MM.1S (cell line): ENCODE measurements at regions not wholly inside any gene's neighbourhood (a gene's known extent, or its start where the extent isn't known, plus 50 kb on each side); places are given as distances from the start of the nearest gene placed in this dataset.

Source experiments
- DNase-seq: peaks from one replicate; pipeline ENCODE4 v3.0.0-alpha.2; 2015
- H2AFZ ChIP-seq: fragments of 300-600 bp; sonication (generic); 2 replicates; pipeline ENCODE4 v1.6.0; 2016; ENCODE audit warnings: antibody characterized with exemption, low read length
- H3F3A ChIP-seq: fragments of 300-600 bp; sonication (generic); 2 replicates; pipeline ENCODE4 v1.6.1; 2016; ENCODE audit warnings: mild to moderate bottlenecking, antibody characterized with exemption, low read length, moderate library complexity, mixed read lengths; ENCODE audit not compliant: insufficient read depth
- H3K27ac ChIP-seq: fragments of 300-600 bp; sonication (generic); 2 replicates; pipeline ENCODE4 v1.5.1; 2016; ENCODE audit warnings: mild to moderate bottlenecking, low read length
- H3K27me3 ChIP-seq: fragments of 300-600 bp; sonication (generic); replicated peaks from 2 replicates; pipeline ENCODE4 v1.6.0; 2016; ENCODE audit warnings: low read length; ENCODE audit not compliant: insufficient read depth
- H3K36me3 ChIP-seq: fragments of 300-600 bp; sonication (generic); replicated peaks from 2 replicates; pipeline ENCODE4 v1.6.1; 2016; ENCODE audit warnings: mild to moderate bottlenecking, low read length, mixed read lengths; ENCODE audit not compliant: insufficient read depth
- H3K4me1 ChIP-seq: fragments of 300-600 bp; sonication (generic); 2 replicates; pipeline ENCODE4 v1.6.1; 2016; ENCODE audit warnings: low read length, mixed read lengths
- H3K4me2 ChIP-seq: fragments of 300-600 bp; sonication (generic); 2 replicates; pipeline ENCODE4 v1.6.0; 2016; ENCODE audit warnings: low read depth, low read length
- H3K4me3 ChIP-seq: fragments of 300-600 bp; sonication (generic); 2 replicates; pipeline ENCODE4 v1.5.1; 2016; ENCODE audit warnings: low read length, mixed read lengths
- H3K79me2 ChIP-seq: fragments of 300-600 bp; sonication (generic); 2 replicates; pipeline ENCODE4 v1.6.1; 2016; ENCODE audit warnings: mixed run types, low read length, mixed read lengths
- H3K9ac ChIP-seq: fragments of 300-600 bp; sonication (generic); 2 replicates; pipeline ENCODE4 v1.6.1; 2016; ENCODE audit warnings: low read length, mixed read lengths
- H3K9me2 ChIP-seq: fragments of 300-600 bp; sonication (generic); replicated peaks from 2 replicates; pipeline ENCODE4 v1.6.1; 2016; ENCODE audit warnings: mild to moderate bottlenecking, low read length, mixed read lengths; ENCODE audit not compliant: insufficient read depth
- H3K9me3 ChIP-seq: fragments of 300-600 bp; sonication (generic); replicated peaks from 2 replicates; pipeline ENCODE4 v1.6.1; 2016; ENCODE audit warnings: mild to moderate bottlenecking, low read length, mixed read lengths; ENCODE audit not compliant: insufficient read depth
- H4K20me1 ChIP-seq: fragments of 300-600 bp; sonication (generic); 2 replicates; pipeline ENCODE4 v1.6.1; 2016; ENCODE audit warnings: mild to moderate bottlenecking, low read length, moderate library complexity, mixed read lengths; ENCODE audit not compliant: insufficient read depth
- EZH2 ChIP-seq: fragments of 300-600 bp; sonication (generic); optimal IDR thresholded peaks from 2 replicates; pipeline ENCODE3; 2017; ENCODE audit warnings: low read depth, mild to moderate bottlenecking, antibody characterized with exemption, low read length, mixed read lengths
- EZH2phosphoT487 ChIP-seq: fragments of 300-600 bp; sonication (generic); IDR thresholded peaks from 2 replicates; pipeline ENCODE4 v1.6.1; 2018; ENCODE audit warnings: antibody characterized with exemption, low read length
- TF ChIP-seq, protein P1 (sequence below): fragments of 300-600 bp; sonication (generic); IDR thresholded peaks from 2 replicates; pipeline ENCODE4 v1.5.1; 2016; ENCODE audit warnings: antibody characterized with exemption, low read length, mixed read lengths

DNA sequence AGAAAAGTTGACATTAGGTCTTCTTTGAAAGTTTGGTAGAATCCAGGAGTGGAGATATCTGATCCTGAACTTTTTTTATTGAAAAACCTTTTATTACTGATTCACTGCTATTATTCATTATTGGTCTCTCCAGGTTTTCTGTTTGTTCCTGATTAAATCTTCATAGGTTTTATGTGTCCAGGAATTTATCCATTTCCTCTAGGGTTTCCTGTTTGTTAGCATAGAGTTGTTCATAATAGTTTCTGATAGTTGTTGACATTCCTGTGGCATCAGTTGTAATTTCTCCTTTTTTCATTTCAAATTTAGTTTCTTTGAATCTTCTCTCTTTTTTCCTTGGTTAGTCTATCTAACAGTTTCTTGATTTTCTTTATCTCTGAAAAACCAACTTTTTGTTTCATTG is 370.3 kb downstream of the SLC6A15 start:
- H3K4me2 ChIP-seq: no peak overlapping the region
- TF ChIP-seq EZH2phosphoT487: no peak
- TF ChIP-seq EZH2: no peak
- TF ChIP-seq, protein P1, sequence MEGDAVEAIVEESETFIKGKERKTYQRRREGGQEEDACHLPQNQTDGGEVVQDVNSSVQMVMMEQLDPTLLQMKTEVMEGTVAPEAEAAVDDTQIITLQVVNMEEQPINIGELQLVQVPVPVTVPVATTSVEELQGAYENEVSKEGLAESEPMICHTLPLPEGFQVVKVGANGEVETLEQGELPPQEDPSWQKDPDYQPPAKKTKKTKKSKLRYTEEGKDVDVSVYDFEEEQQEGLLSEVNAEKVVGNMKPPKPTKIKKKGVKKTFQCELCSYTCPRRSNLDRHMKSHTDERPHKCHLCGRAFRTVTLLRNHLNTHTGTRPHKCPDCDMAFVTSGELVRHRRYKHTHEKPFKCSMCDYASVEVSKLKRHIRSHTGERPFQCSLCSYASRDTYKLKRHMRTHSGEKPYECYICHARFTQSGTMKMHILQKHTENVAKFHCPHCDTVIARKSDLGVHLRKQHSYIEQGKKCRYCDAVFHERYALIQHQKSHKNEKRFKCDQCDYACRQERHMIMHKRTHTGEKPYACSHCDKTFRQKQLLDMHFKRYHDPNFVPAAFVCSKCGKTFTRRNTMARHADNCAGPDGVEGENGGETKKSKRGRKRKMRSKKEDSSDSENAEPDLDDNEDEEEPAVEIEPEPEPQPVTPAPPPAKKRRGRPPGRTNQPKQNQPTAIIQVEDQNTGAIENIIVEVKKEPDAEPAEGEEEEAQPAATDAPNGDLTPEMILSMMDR: no peak
- no peak overlapping the region for H2AFZ ChIP-seq

DNA sequence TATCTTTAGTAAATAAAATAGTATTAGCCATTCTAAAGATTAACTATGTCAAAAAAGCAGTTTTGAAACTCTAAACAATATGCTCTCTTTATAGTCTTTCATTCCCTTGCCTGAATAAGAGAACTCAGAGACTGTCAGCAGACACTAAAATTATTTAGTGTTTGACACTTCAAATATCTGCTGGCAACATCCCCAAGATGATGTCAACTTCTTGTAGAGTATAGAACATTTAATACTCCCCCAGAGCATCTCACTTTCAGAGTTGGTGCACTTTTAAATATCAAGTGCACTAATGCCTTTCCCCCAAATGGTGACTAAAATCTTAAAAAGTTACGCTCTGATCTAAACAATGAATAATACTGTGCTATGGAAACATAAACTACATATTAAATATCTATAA is 374.9 kb downstream of the SLC6A15 start:
- H3K9me3 ChIP-seq: no peaks in the 10 kb centered on the region
- H3K27me3 ChIP-seq: no peaks in the 10 kb centered on the region
- H3F3A ChIP-seq: no peaks in the 10 kb centered on the region
- H3K4me1 ChIP-seq: no peaks in the 10 kb centered on the region
- no peaks in the 10 kb centered on the region for H3K79me2 ChIP-seq
- no peak overlapping the region for H2AFZ ChIP-seq
- DNase-seq: no peak
- H3K4me2 ChIP-seq: no peak overlapping the region
- no peaks in the 10 kb centered on the region for H3K36me3 ChIP-seq
- no peaks in the 10 kb centered on the region for H4K20me1 ChIP-seq
- no peak overlapping the region for H3K27ac ChIP-seq
- TF ChIP-seq, protein P1: no peak
- TF ChIP-seq EZH2: no peak
- TF ChIP-seq EZH2phosphoT487: no peak
- no peak overlapping the region for H3K4me3 ChIP-seq
- no peak overlapping the region for H3K9ac ChIP-seq
- no peaks in the 10 kb centered on the region for H3K9me2 ChIP-seq

More for the DNA sequence above, 370.3 kb downstream of the SLC6A15 start:
- Histone ChIP-seq H3K9ac (no peak overlapping the region), H3K9me2 (no peaks in the 10 kb centered on the region), H3K4me3 (no peak overlapping the region), H3K9me3 (no peaks in the 10 kb centered on the region), H3K79me2 (no peaks in the 10 kb centered on the region), H3K4me1 (no peaks in the 10 kb centered on the region), H3K36me3 (no peaks in the 10 kb centered on the region), H3K27me3 (no peaks in the 10 kb centered on the region), H3F3A (no peaks in the 10 kb centered on the region), H3K27ac (no peak overlapping the region), H4K20me1 (no peaks in the 10 kb centered on the region)
- DNase-seq: no peak

DNA sequence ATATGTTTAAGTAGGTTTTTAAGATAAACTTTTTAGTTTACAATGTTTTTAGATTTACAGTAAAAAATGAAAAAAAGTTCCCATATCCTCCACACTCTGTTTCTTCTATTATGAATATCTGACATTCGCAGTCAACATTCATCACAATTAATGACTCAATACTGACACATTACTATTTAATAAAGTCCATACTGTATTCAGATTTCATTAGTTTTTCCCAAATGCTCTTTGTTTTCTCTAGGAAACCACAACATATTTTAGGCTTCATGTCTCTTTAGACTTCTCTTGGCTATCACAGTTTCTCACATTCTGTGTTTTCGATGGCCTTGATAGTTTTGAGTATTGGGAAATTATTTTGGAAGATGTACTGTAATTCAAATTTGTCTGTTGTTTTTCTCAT is 399.8 kb downstream of the SLC6A15 start:
- Histone ChIP-seq H2AFZ (no peak overlapping the region), H3K36me3 (no peaks in the 10 kb centered on the region), H3K4me2 (no peak overlapping the region), H3K4me3 (no peak overlapping the region), H3K9ac (no peak overlapping the region), H3K79me2 (no peaks in the 10 kb centered on the region), H3K27me3 (no peaks in the 10 kb centered on the region), H3K9me3 (no peaks in the 10 kb centered on the region), H3K9me2 (no peaks in the 10 kb centered on the region), H4K20me1 (no peaks in the 10 kb centered on the region), H3K4me1 (0 out of 2 replicates have a peak, but pooled peaks cover 4% of the 10 kb centered on the region), H3F3A (no peaks in the 10 kb centered on the region), H3K27ac (no peak overlapping the region)
- no peak for DNase-seq
- no peak for TF ChIP-seq EZH2phosphoT487
- TF ChIP-seq, protein P1: no peak
- no peak for TF ChIP-seq EZH2
